NCI-H524 (cell line): ENCODE measurements at regions not wholly inside any gene's neighbourhood (a gene's known extent, or its start where the extent isn't known, plus 50 kb on each side); places are given as distances from the start of the nearest gene placed in this dataset.
"Not testable (repeated sequence)": the region's sequence is repeated elsewhere in the genome, so short reads cannot be mapped to it uniquely, and the experiment has no call there.

Experiments used
- DNase-seq, 2 experiments: peaks; one replicate each; lab custom pipeline; 2025; lab: John Stamatoyannopoulos, UW

DNA sequence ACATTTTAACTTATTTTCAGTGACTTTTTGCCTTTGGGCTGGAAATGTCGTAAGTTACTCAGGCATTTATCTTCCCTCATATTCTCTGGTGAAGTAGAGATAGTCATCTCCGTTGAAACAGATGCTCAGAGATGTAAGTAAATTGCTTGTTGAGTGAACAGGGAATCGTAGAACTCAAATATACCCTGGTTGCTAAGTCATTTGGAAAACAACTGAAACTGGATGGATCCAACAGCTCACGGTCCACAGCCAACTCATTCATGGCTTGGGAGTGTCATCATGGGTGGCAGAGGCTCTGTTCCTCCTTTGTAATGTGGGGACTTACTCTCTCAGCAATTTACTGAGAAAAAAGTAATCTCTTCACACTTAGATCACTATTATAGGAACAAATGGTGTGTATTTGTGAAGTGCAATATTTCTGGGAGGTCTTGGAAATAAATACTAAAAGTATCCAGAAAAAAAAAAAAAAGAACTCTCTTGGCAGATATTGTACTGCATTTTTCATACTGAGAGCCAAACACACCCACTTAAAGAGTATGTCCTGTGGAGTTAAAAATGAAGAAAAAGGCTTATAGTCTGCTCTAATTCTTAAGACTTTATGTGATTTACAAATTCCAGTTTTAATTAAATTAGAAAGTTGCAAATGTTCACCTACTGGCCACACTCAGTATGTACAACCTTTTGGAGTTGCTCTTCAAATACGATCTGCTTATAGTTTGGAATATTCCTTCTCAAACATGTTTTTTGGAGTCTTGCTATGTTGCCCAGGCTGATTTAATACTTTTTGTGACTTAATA lies 107.4 kb downstream of the LEPR start:
- no peak for DNase-seq

GRCh38 chr1:65531972-65532570 lies 111.6 kb downstream of the LEPR start:
- no peak for DNase-seq

DNA sequence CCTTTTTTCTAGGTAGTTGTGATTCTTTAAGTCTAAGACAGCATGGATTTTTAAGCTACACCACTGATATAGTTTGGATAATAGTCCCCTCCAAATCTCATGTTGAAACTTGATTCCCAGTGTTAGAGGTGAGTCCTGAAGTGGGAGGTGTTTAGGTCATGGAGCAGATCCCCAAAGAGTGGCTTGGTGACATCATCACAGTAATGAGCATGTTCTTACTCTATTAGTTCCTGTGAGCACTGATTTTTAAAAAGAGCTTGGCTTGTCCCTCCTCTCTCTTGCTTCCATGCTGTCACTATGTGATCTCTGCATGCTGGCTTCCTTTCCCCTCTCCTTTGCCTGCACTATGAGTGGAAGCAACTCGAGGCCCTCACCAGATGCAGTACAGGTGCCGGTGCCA lies 115.5 kb downstream of the LEPR start:
- DNase-seq, result no peak

GRCh38 chr1:65538086-65538485 lies 117.6 kb downstream of the LEPR start:
- DNase-seq, result no peak

- DNase-seq, result no peak
These were observed 118.2 kb downstream of the LEPR start for GRCh38 chr1:65538664-65539063.

DNA sequence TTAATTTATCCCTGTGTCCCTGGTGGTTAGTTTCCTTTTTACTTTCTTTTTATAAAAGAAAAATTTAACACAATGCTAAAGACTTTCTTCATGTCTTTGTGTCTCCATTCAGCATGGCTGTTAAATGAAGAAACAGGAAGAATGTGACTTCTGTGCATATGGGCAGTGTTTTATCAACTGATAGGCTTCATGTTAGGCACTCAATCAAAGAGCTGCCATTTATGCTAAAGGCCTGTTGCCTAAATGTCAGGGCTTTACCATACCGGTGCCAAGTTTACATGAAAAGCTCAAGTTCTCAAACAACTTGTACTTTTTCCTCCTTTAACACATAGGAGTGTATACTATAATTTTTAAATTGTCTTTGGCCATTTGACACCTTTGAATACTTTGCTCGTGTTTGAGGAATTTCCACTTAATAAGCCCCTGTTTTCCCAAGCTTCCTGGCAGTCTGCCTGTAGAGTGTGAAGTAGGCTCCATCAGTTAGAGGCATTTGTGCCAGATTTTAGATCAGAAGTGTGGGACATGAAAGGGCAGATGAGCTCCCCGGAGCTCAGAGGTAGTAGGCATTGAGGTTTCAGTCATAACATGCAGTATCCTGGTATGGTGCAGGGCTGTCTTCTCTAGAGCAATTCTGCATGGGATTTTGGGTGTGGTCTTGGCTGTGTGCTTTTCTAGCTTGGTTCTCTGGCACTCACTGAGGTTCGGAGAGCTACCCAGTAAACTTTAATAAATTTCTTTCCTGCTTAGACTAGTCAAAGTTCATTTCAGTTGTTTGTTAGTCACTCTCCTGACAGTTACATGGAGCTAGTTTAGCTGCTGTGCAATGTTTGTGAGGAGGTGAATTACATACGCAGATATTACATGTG lies 119.0 kb downstream of the LEPR start:
- no peak for DNase-seq

- no peak for DNase-seq
These were observed 120.7 kb downstream of the LEPR start for GRCh38 chr1:65541161-65541560.

DNA sequence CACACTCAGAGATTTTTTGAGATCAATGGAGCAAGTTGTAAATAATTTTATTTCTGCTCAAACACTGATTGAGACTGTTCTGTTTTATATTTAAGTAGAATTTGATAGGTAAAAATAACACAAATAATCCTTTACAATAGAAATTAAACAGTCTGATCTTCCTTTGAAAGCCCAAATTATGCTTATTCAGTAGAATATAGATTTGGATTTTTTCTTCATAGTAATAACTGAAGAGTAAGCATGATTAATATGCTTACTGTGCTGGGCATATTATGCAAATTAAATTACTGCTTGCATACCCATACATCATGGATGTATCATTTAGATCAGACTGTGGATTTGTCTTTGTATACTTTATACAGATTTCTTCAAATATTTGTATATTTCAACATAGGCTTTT lies 121.4 kb downstream of the LEPR start:
- no peak for DNase-seq

- not testable (repeated sequence) for DNase-seq
These were observed 122.1 kb downstream of the LEPR start for GRCh38 chr1:65542592-65542991.

- DNase-seq, result not testable (repeated sequence)
These were observed 130.0 kb downstream of the LEPR start for GRCh38 chr1:65550306-65551010.

DNA sequence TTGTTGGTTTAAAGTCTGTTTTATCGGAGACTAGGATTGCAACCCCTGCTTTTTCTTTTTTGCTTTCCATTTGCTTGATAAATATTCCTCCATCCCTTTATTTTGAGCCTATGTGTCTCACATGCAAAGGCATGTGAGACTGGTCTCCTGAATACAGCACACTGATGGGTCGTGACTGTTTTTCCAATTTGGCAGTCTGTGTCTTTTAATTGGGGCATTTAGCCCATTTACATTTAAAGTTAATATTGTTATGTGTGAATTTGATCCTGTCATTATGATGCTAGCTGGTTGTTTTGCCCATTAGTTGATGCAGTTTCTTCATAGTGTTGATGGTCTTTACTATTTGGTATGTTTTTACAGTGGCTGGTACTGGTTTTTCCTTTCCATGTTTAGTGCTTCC lies 132.0 kb downstream of the LEPR start:
- DNase-seq, result not testable (repeated sequence)

DNA sequence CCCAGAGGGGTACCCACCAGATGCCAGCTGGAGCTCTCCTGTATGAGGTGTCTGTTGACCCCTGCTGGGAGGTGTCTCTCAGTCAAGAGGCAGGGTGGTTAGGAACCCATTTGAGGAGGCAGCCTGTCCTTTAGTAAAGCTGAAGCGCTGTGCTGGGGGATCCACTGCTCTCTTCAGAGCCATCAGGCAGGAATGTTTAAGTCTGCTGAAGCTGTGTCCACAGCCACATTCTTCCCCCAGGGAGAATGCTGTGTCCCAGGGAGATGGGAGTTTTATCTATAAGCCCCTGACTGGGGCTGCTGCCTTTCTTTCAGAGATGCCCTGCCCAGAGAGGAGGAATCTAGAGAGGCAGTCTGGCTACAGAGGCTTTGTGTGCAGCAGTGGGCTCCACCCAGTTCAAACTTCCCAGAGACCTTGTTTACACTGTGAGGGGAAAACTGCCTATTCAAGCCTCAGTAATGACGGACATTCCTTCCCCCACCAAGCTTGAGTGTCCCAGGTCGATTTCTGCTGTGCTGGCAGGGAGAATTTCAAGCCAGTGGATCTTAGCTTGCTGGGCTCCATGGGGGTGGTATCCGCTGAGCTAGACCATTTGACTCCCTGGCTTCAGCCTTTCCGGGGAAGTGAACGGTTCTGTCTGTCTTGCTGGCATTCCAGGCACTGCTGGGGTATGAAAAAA lies 133.8 kb downstream of the LEPR start:
- not testable (repeated sequence) for DNase-seq

DNA sequence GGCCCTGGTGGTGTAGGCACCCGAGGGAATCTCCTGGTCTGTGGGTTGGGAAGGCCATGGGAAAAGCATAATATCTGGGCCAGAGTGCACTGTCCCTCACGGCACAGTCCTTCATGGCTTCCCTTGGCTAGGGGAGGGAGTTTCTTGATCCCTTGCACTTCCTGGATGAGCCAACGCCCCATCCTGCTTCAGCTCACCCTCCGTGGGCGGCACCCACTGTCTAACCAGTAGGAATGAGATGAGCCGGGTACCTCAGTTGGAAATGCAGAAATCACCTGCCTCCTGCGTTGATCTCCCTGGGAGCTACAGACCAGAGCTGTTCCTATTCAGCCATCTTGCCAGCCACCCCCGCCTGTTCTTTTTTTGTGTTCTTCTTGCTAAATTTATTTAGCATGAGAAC lies 134.4 kb downstream of the LEPR start:
- no peak for DNase-seq

- no peak for DNase-seq
These were observed 137.7 kb downstream of the LEPR start for GRCh38 chr1:65558215-65558614.

GRCh38 chr1:65564493-65564892 lies 144.0 kb downstream of the LEPR start:
- DNase-seq, result no peak

- DNase-seq, result no peak
These were observed 147.8 kb downstream of the LEPR start for GRCh38 chr1:65568285-65568684.

GRCh38 chr1:65572701-65573421 lies 152.4 kb downstream of the LEPR start:
- peak in 1 of 2 experiments; percentile 45 for DNase-seq

DNA sequence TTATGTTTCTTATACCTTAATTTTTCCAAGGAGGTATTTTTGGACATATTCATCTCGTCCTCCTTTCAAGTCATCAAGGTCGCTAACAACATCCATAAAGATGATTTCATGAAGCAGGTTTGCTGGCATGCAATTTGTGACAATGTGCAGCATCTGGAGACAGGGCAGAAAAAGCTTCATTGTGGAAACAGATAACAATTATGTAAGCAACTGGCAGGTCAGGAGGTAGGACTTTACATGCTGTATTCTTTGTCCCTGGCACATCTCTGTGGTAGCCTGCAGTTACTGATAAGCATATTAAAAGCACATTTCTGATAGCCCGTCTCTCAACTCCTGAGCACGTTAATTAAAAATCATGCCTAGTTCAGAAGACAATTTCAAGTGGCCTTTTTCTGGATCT lies 156.8 kb downstream of the LEPR start:
- no peak for DNase-seq

DNA sequence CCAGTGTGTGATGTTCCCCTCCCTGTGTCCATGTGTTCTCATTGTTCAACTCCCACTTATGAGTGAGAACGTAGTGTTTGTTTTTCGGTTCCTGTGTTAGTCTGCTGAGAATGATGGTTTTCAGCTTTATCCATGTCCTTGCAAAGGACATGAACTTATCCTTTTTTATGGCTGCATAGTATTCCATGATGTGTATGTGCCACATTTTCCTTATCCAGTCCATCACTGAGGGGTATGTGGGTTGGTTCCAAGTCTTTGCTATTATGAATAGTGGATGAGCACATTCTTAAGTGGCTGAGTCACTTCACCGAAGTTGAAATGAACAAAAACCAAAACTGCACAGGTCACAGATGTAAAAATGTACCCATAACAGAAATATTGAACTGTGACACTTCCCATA lies 157.5 kb downstream of the LEPR start:
- not testable (repeated sequence) for DNase-seq

DNA sequence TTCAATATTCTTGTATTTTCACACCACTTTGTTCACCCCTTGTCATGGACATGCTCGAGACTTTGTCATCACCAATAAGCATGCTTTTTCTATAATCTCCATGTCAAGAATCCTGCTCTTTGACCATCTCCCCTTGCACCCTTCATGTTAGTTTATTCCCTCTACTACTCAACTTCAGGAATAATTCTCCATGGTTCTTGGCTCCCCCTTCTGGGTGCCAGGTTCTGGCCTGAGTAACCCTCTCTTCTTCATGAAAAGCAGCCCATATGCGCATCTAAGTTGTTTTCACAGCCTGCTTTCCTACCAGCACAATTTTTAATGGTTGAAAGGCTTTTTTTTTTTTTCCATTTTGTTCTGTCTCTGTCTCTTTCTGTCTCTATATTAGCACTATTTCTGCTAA lies 160.7 kb downstream of the LEPR start:
- DNase-seq, result no peak

DNA sequence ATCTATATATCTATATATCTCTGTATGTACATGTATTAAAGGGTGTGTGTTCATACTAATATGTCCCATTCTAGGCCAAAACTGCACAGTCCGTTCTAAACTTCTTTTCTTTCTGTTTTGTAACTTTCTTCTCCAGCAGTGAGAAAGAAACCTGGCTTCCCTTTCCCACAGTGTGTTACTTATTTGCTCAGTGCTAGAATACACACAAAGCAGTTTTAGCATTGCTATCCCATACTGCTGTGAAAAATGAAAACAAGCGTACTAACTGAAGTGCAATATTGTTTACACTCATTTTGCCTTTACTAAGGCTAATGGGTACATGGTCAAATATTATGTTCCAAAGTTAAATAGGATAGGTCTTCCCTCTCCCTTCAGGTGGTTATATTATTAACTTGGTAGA lies 163.9 kb downstream of the LEPR start:
- DNase-seq, result no peak
